HG02610 (cell line): ENCODE measurements at regions not wholly inside any gene's neighbourhood (a gene's known extent, or its start where the extent isn't known, plus 50 kb on each side); places are given as distances from the start of the nearest gene placed in this dataset.
"Not testable (repeated sequence)": the region's sequence is repeated elsewhere in the genome, so short reads cannot be mapped to it uniquely, and the experiment has no call there.

ENCODE experiments used
- ATAC-seq: cut with Tn5 transposase; IDR thresholded peaks from one replicate; pipeline ENCODE4 v1.9.1; 2021; ENCODE audit warnings: mild to moderate bottlenecking, moderate library complexity; ENCODE audit not compliant: unreplicated experiment

- no peak for ATAC-seq
These were observed 431.6 kb downstream of the METTL4 start for GRCh38 chr18:2139691-2140090.

- no peak for ATAC-seq
These were observed 427.7 kb downstream of the METTL4 start for GRCh38 chr18:2143636-2144035.

- no peak for ATAC-seq
These were observed 426.5 kb downstream of the METTL4 start for GRCh38 chr18:2144811-2145210.

- no peak for ATAC-seq
These were observed 425.2 kb downstream of the METTL4 start for GRCh38 chr18:2146092-2146491.

GRCh38 chr18:2146754-2147153, 424.6 kb downstream of the METTL4 start:
- ATAC-seq = no peak

GRCh38 chr18:2147476-2148230, 423.7 kb downstream of the METTL4 start:
- no peak for ATAC-seq

- ATAC-seq = no peak
These were observed 422.5 kb downstream of the METTL4 start for GRCh38 chr18:2148823-2149222.

GRCh38 chr18:2150566-2150965, 420.7 kb downstream of the METTL4 start:
- ATAC-seq = no peak

GRCh38 chr18:2154278-2154677, 417.0 kb downstream of the METTL4 start:
- no peak for ATAC-seq

GRCh38 chr18:2164644-2165550, 406.4 kb downstream of the METTL4 start:
- no peak for ATAC-seq

GRCh38 chr18:2166876-2167275, 404.4 kb downstream of the METTL4 start:
- not testable (repeated sequence) for ATAC-seq

- ATAC-seq = no peak
These were observed 403.3 kb downstream of the METTL4 start for GRCh38 chr18:2168022-2168421.

GRCh38 chr18:2169656-2170055, 401.6 kb downstream of the METTL4 start:
- no peak for ATAC-seq

- ATAC-seq = no peak
These were observed 399.3 kb downstream of the METTL4 start for GRCh38 chr18:2171840-2172625.

GRCh38 chr18:2172881-2173280, 398.4 kb downstream of the METTL4 start:
- no peak for ATAC-seq

GRCh38 chr18:2173486-2173885, 397.8 kb downstream of the METTL4 start:
- ATAC-seq = no peak

GRCh38 chr18:2178036-2178435, 393.3 kb downstream of the METTL4 start:
- ATAC-seq = no peak

- ATAC-seq = no peak
These were observed 391.7 kb downstream of the METTL4 start for GRCh38 chr18:2179498-2180183.

- no peak for ATAC-seq
These were observed 390.7 kb downstream of the METTL4 start for GRCh38 chr18:2180586-2180985.

- ATAC-seq = no peak
These were observed 387.9 kb downstream of the METTL4 start for GRCh38 chr18:2183432-2183831.

- ATAC-seq = no peak
These were observed 384.3 kb downstream of the METTL4 start for GRCh38 chr18:2186967-2187366.
